Panc1 (cell line): ENCODE measurements at regions not wholly inside any gene's neighbourhood (a gene's known extent, or its start where the extent isn't known, plus 50 kb on each side); places are given as distances from the start of the nearest gene placed in this dataset.

Source experiments
- ATAC-seq: fragments of 200-7000 bp; cut with Tn5 transposase; 2 replicates; pipeline ENCODE4 v1.9.1; 2020; ENCODE audit warnings: mild to moderate bottlenecking, moderate library complexity
- BruUV-seq: library from RNA; stranded (reverse); fragments of 400-500 nt; replicated peaks from 2 replicates; lab custom pipeline; 2021; lab: Mats Ljungman, UMichigan
- CTCF ChIA-PET: fragments of 300-600 bp; sonication (Branson Sonifier 250); formaldehyde crosslinking; loops from one replicate; lab custom pipeline; 2022; ENCODE audit warnings: antibody characterized with exemption; lab: Charles Lee
- POLR2A ChIA-PET: fragments of 300-600 bp; sonication (Branson Sonifier 250); formaldehyde crosslinking; loops from one replicate; lab custom pipeline; 2022; ENCODE audit warnings: antibody characterized with exemption; lab: Charles Lee
- DNase-seq: peaks from one replicate; pipeline ENCODE4 v3.0.0-alpha.2; 2010; ENCODE audit warnings: low read depth, low spot score
- H3K27ac ChIP-seq: 2 replicates; pipeline ENCODE4 v1.5.1; 2011; ENCODE audit warnings: mild to moderate bottlenecking, low read length, inconsistent platforms
- H3K27me3 ChIP-seq: fragments of 200-500 bp; sonication (Bioruptor generic); 2 replicates; pipeline ENCODE4 v1.6.0; 2014; ENCODE audit warnings: low read length, inconsistent platforms; ENCODE audit not compliant: control insufficient read depth, insufficient read depth
- H3K36me3 ChIP-seq: fragments of 200-500 bp; sonication (Bioruptor generic); 2 replicates; pipeline ENCODE4 v1.5.1; 2014; ENCODE audit warnings: inconsistent platforms, mild to moderate bottlenecking, low read length, moderate library complexity; ENCODE audit not compliant: control insufficient read depth, insufficient read depth
- H3K4me1 ChIP-seq: 2 replicates; pipeline ENCODE4 v1.5.1; 2011; ENCODE audit warnings: inconsistent platforms, mild to moderate bottlenecking, low read length, moderate library complexity; ENCODE audit not compliant: control insufficient read depth, insufficient read depth
- H3K4me3 ChIP-seq, 2 experiments: 2 replicates each; pipeline ENCODE4 v1.5.1; 2011 to 2012; ENCODE audit warnings: low read depth in 2 of 2, low read length in 2 of 2, mild to moderate bottlenecking in 2 of 2, inconsistent platforms in 1 of 2, moderate library complexity in 1 of 2
- H3K9me3 ChIP-seq: fragments of 200-500 bp; sonication (Bioruptor generic); 2 replicates; pipeline ENCODE4 v1.5.1; 2014; ENCODE audit warnings: low read depth, mild to moderate bottlenecking, inconsistent platforms, low read length, moderate library complexity; ENCODE audit not compliant: control insufficient read depth, insufficient read depth
- POLR2AphosphoS5 ChIP-seq: IDR thresholded peaks from 2 replicates; pipeline ENCODE4 v1.6.1; 2012; ENCODE audit warnings: mild to moderate bottlenecking, low read depth, low read length, moderate library complexity
- SIN3A ChIP-seq: IDR thresholded peaks from 2 replicates; pipeline ENCODE4 v1.6.1; 2012; ENCODE audit warnings: low read depth, mild to moderate bottlenecking, low read length, moderate library complexity, borderline replicate concordance; ENCODE audit not compliant: insufficient read depth
- TCF7L2 ChIP-seq: IDR thresholded peaks from 2 replicates; pipeline ENCODE4 v1.6.1; 2011; ENCODE audit warnings: mild to moderate bottlenecking, low read depth, low read length, inconsistent platforms
- in situ Hi-C: cut with HindIII; loops from 2 replicates; pipeline ENCODE4 v1.10.0; 2016; ENCODE audit warnings: low sequenced_read_pairs, low pct_unique_long_range_greater_than_20kb
- intact Hi-C: fragments of 100-400 bp; cut with micrococcal nuclease; formaldehyde crosslinking; loops from one replicate; pipeline ENCODE4 v1.10.0; 2022; ENCODE audit not compliant: unreplicated experiment
- TF ChIP-seq, protein P1 (sequence below), 2 experiments: IDR thresholded peaks; 2 replicates each; pipeline ENCODE4 v1.6.1; 2011 to 2012; ENCODE audit warnings: low read depth in 2 of 2, control low read depth in 1 of 2, low read length in 1 of 2, mild to moderate bottlenecking in 1 of 2, moderate library complexity in 1 of 2; ENCODE audit not compliant: insufficient read depth in 1 of 2
- TF ChIP-seq, protein P2 (sequence below): fragments of 450-650 bp; IDR thresholded peaks from 2 replicates; pipeline ENCODE4 v1.5.1; 2017; ENCODE audit warnings: mild to moderate bottlenecking

DNA sequence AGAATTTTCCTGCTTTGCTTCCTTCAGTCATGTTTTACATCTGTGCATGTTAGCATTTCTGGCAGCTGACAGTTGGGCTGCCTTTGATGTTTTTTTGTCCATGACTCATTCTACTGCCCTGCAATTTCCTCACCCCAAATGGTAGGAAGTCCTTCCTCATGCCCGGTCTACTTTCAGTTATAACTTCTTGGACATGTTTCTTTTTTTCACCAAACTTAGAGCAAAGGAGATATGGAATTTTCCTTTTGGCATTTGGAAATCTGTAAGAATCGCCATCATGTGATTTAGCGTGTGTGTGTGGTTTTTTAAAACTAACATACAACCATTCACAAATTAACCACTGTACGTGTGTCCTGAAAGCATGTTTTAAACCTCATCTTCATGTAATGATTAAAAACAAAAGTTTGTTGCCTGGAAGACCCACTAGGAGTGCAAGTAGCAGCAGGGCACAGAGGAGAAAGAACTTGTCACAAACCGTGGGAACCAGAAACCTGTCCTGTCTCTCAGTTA lies 430.7 kb upstream of the CFAP20DC start:
- Histone ChIP-seq H3K9me3 (no peaks in the 10 kb centered on the region), H3K27ac (no peak overlapping the region), H3K36me3 (no peaks in the 10 kb centered on the region), H3K4me3 (no peak overlapping the region), H3K27me3 (no peaks in the 10 kb centered on the region; the same call in 1 of the 2 replicates), H3K4me1 (no peaks in the 10 kb centered on the region)
- in situ Hi-C loops: no loop called here
- ChIA-PET CTCF (no interaction called here), POLR2A (no interaction called here)
- intact Hi-C loops: no loop called here
- no peak for ATAC-seq
- no peak for TF ChIP-seq SIN3A
- TF ChIP-seq, protein P1, sequence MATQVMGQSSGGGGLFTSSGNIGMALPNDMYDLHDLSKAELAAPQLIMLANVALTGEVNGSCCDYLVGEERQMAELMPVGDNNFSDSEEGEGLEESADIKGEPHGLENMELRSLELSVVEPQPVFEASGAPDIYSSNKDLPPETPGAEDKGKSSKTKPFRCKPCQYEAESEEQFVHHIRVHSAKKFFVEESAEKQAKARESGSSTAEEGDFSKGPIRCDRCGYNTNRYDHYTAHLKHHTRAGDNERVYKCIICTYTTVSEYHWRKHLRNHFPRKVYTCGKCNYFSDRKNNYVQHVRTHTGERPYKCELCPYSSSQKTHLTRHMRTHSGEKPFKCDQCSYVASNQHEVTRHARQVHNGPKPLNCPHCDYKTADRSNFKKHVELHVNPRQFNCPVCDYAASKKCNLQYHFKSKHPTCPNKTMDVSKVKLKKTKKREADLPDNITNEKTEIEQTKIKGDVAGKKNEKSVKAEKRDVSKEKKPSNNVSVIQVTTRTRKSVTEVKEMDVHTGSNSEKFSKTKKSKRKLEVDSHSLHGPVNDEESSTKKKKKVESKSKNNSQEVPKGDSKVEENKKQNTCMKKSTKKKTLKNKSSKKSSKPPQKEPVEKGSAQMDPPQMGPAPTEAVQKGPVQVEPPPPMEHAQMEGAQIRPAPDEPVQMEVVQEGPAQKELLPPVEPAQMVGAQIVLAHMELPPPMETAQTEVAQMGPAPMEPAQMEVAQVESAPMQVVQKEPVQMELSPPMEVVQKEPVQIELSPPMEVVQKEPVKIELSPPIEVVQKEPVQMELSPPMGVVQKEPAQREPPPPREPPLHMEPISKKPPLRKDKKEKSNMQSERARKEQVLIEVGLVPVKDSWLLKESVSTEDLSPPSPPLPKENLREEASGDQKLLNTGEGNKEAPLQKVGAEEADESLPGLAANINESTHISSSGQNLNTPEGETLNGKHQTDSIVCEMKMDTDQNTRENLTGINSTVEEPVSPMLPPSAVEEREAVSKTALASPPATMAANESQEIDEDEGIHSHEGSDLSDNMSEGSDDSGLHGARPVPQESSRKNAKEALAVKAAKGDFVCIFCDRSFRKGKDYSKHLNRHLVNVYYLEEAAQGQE (IDR thresholded peaks at IDR 0.05; ENCODE audit: insufficient read depth in 1 of 2, low read depth in 2 of 2, low read length in 1 of 2): no peak
- no peak for TF ChIP-seq TCF7L2
- TF ChIP-seq, protein P2, sequence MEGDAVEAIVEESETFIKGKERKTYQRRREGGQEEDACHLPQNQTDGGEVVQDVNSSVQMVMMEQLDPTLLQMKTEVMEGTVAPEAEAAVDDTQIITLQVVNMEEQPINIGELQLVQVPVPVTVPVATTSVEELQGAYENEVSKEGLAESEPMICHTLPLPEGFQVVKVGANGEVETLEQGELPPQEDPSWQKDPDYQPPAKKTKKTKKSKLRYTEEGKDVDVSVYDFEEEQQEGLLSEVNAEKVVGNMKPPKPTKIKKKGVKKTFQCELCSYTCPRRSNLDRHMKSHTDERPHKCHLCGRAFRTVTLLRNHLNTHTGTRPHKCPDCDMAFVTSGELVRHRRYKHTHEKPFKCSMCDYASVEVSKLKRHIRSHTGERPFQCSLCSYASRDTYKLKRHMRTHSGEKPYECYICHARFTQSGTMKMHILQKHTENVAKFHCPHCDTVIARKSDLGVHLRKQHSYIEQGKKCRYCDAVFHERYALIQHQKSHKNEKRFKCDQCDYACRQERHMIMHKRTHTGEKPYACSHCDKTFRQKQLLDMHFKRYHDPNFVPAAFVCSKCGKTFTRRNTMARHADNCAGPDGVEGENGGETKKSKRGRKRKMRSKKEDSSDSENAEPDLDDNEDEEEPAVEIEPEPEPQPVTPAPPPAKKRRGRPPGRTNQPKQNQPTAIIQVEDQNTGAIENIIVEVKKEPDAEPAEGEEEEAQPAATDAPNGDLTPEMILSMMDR: no peak
- TF ChIP-seq POLR2AphosphoS5: no peak
- no TSS peak for BruUV-seq
- DNase-seq: no peak

DNA sequence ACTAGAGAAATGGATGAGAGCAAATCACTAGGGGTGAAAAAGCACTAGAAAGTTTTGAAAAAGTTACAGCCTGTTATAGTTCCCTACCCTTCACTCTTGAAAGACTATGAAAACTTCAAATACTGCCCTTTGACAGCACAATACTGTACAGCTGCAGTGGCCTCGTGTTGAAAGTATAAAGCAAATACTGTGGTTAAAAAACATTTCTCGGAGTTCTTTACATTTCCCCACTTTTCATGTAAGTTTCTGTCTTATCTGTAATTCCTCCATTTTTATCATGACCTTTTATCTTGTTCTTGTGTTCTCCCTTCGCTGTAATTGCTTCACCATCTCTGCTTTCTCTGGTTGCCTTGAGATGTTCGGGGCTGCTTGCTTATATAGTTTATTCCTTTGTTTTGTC lies 423.8 kb upstream of the CFAP20DC start:
- ATAC-seq (no peak), DNase-seq (no peak)
- intact Hi-C loops: no loop called here
- Histone ChIP-seq H3K36me3 (no peaks in the 10 kb centered on the region), H3K27ac (no peak overlapping the region), H3K9me3 (no peaks in the 10 kb centered on the region), H3K4me1 (no peaks in the 10 kb centered on the region), H3K27me3 (no peaks in the 10 kb centered on the region), H3K4me3 (no peak overlapping the region)
- ChIA-PET POLR2A (no interaction called here), CTCF (no interaction called here)
- in situ Hi-C loops: no loop called here
- TF ChIP-seq POLR2AphosphoS5 (no peak), TCF7L2 (no peak), SIN3A (no peak)
- TF ChIP-seq, protein P1 (IDR thresholded peaks at IDR 0.05; ENCODE audit: insufficient read depth in 1 of 2, low read depth in 2 of 2, low read length in 1 of 2): no peak
- TF ChIP-seq, protein P2: no peak
- no TSS peak for BruUV-seq
